Lower lobe of right lung (tissue), 2 donors: ENCODE measurements at regions not wholly inside any gene's neighbourhood (a gene's known extent, or its start where the extent isn't known, plus 50 kb on each side); places are given as distances from the start of the nearest gene placed in this dataset.

ENCODE experiments used
- ATAC-seq, 2 donors: fragments of 200-7000 bp; cut with Tn5 transposase; one replicate each; pipeline ENCODE4 v1.9.1; 2020 to 2022; ENCODE audit warnings: mild to moderate bottlenecking in 2 of 2, moderate library complexity in 2 of 2
- DNase-seq: peaks from one replicate; pipeline ENCODE4 v3.0.0-alpha.2; 2020
- H3K27ac ChIP-seq: fragments of 200-600 bp; one replicate; pipeline ENCODE4 v1.8.0; 2022
- H3K27me3 ChIP-seq: fragments of 200-600 bp; one replicate; pipeline ENCODE4 v1.8.0; 2022; ENCODE audit warnings: low read depth
- H3K36me3 ChIP-seq: fragments of 200-600 bp; one replicate; pipeline ENCODE4 v1.8.0; 2022; ENCODE audit warnings: mild to moderate bottlenecking
- H3K4me1 ChIP-seq: fragments of 200-600 bp; one replicate; pipeline ENCODE4 v1.8.0; 2022
- H3K4me3 ChIP-seq: fragments of 200-600 bp; one replicate; pipeline ENCODE4 v1.8.0; 2022; ENCODE audit warnings: mild to moderate bottlenecking
- H3K9me3 ChIP-seq: fragments of 200-600 bp; one replicate; pipeline ENCODE4 v1.8.0; 2022
- CTCF ChIP-seq: fragments of 200-600 bp; IDR thresholded peaks from one replicate; pipeline ENCODE4 v1.8.0; 2022; ENCODE audit warnings: antibody characterized with exemption, mild to moderate bottlenecking
- intact Hi-C: fragments of 100-400 bp; cut with DNase I; formaldehyde crosslinking; loops from one replicate; pipeline ENCODE4 v1.11.0; 2022
- donor health status: DM: no; HTN: yes; CAD: no; lungs with severe emphysema.

DNA sequence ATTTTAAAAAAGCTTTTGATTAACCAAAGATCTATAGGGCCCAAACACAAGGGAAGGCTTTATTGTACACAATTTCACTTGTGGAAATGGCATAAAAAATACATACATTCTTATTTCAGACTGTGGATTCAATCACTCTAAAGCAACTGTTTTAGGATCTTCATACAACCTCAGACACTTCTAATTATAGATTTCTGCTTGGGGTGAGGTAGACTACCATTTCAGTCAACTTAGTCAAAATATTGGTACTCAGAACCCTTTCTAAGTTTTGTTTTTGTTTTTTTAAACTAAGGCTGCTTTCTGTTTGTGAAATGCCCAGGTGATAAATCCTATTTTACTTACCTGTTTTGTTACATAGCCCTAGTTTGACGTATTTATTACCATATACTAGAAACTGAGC lies 284.5 kb upstream of the RASA1 start:
- no peaks in the 10 kb centered on the region for H3K9me3 ChIP-seq
- H3K27me3 ChIP-seq, result no peaks in the 10 kb centered on the region
- TF ChIP-seq CTCF, result no peak
- no peaks in the 10 kb centered on the region for H3K4me1 ChIP-seq
- DNase-seq (no peak), ATAC-seq (no peak)
- H3K27ac ChIP-seq, result no peak overlapping the region
- intact Hi-C loops, result no loop called here
- H3K4me3 ChIP-seq, result no peak overlapping the region
- no peaks in the 10 kb centered on the region for H3K36me3 ChIP-seq

DNA sequence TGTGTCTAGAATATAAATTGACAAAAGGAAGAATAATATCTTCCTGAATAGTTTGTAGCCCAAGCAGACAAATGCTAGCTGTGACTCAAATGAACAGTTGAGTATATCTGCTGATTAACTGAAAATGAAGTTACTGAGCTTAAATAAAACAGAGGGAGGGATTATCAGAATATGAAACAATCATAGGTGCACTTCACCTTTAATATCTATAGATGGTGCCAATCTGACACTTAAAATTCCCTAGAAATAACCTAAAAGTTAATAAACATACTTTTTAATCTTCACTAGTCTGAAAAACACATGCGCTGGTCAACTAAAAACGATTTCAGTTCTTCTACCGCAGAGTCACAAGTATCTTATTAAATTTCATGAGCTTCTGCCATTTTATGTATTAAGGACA lies 280.8 kb upstream of the RASA1 start:
- intact Hi-C loops, result no loop called here
- DNase-seq, result no peak
- Histone ChIP-seq H3K36me3 (no peaks in the 10 kb centered on the region), H3K4me3 (no peak overlapping the region), H3K27ac (no peak overlapping the region), H3K27me3 (no peaks in the 10 kb centered on the region), H3K9me3 (no peaks in the 10 kb centered on the region), H3K4me1 (no peaks in the 10 kb centered on the region)
- TF ChIP-seq CTCF, result no peak
- no peak for ATAC-seq

- no peaks in the 10 kb centered on the region for H3K9me3 ChIP-seq
- H3K27ac ChIP-seq, result no peak overlapping the region
- H3K36me3 ChIP-seq, result no peaks in the 10 kb centered on the region
- no peak for DNase-seq
- no peak for TF ChIP-seq CTCF
- H3K4me1 ChIP-seq, result no peaks in the 10 kb centered on the region
- intact Hi-C loops, result no loop called here
- no peak for ATAC-seq
- no peaks in the 10 kb centered on the region for H3K27me3 ChIP-seq
- no peak overlapping the region for H3K4me3 ChIP-seq
Observed at GRCh38 chr5:86997516-86997915, 270.2 kb upstream of the RASA1 start.

DNA sequence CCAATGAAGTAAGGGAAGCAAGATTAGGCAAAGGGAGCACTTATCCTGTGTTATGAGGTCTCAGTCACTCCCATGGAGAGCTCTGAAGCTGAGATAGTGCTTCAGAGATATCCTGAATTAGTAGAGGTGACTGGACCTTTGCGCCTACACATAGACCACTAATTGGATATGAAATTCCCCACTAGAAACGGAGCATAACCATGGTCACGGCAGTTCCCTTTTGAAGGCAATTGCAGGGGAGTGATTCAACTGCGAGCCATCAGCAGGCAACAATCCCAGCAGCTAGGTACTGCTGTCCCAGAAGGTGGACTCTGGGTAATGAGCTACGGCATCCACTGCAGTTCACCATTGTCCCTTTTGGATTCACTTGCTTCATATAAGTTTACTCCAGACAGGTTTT lies 267.7 kb upstream of the RASA1 start:
- no peaks in the 10 kb centered on the region for H3K9me3 ChIP-seq
- no peaks in the 10 kb centered on the region for H3K36me3 ChIP-seq
- no peak for TF ChIP-seq CTCF
- H3K27me3 ChIP-seq, result no peaks in the 10 kb centered on the region
- no peak for ATAC-seq
- no peaks in the 10 kb centered on the region for H3K4me1 ChIP-seq
- no peak for DNase-seq
- H3K27ac ChIP-seq, result no peak overlapping the region
- H3K4me3 ChIP-seq, result no peak overlapping the region
- intact Hi-C loops, result no loop called here

- DNase-seq, result no peak
- ATAC-seq, result peak; percentile 28 to 79
- H3K4me3 ChIP-seq, result no peak overlapping the region
- H3K27me3 ChIP-seq, result no peaks in the 10 kb centered on the region
- intact Hi-C loops, result no loop called here
- H3K27ac ChIP-seq, result no peak overlapping the region
- no peak for TF ChIP-seq CTCF
- no peaks in the 10 kb centered on the region for H3K4me1 ChIP-seq
- no peaks in the 10 kb centered on the region for H3K36me3 ChIP-seq
- H3K9me3 ChIP-seq, result no peaks in the 10 kb centered on the region
Observed at GRCh38 chr5:87002485-87002884, 265.2 kb upstream of the RASA1 start.

- no peak for ATAC-seq
- no peaks in the 10 kb centered on the region for H3K27me3 ChIP-seq
- H3K4me3 ChIP-seq, result no peak overlapping the region
- no peak overlapping the region for H3K27ac ChIP-seq
- no peak for TF ChIP-seq CTCF
- intact Hi-C loops, result no loop called here
- no peaks in the 10 kb centered on the region for H3K4me1 ChIP-seq
- H3K36me3 ChIP-seq, result no peaks in the 10 kb centered on the region
- no peaks in the 10 kb centered on the region for H3K9me3 ChIP-seq
- DNase-seq, result no peak
Observed at GRCh38 chr5:87004101-87004500, 263.6 kb upstream of the RASA1 start.
